Choroid plexus epithelial cell (primary cell): ENCODE measurements at regions not wholly inside any gene's neighbourhood (a gene's known extent, or its start where the extent isn't known, plus 50 kb on each side); places are given as distances from the start of the nearest gene placed in this dataset.

Experiments used
- DNase-seq: peaks from one replicate; pipeline ENCODE4 v3.0.0-alpha.2; 2010; ENCODE audit warnings: low read depth
- H3K4me3 ChIP-seq: 2 replicates; pipeline ENCODE4 v1.5.1; 2011; ENCODE audit warnings: low read depth, mild to moderate bottlenecking, control low read depth, low read length, moderate library complexity
- TF ChIP-seq, protein P1 (sequence below): conservative IDR thresholded peaks from 2 replicates; pipeline ENCODE4 v1.5.1; 2011; ENCODE audit warnings: low read depth, mild to moderate bottlenecking, control low read depth, inconsistent platforms, low read length, moderate library complexity

DNA sequence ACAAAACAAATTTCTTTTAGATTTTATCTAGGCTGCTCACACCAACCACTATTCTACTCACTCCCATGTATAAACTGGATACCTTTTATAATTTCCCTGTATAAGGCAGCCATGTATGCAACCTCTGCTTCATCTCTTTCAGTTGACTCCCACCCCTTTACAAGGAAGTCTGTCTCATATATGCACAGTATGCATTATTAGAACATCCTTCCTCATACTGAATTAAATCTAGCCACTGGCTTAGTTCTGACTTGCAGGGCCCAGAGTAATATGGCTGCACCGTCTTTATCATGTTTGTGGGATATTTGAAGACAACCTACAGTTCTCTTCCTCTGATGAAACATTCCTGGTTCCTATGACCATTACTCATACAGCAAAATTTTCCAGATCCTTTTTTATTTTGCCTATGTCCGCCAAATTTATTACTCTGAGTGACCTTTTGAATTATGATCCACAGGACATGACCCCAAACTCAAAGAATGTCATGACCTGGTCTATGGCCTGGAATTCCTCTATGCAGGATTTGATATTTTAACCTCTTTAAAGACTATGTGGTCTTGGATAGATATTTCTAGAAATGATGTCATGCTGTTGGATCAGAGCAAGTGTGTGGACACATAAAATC, 76.6 kb upstream of the ITGA1 start:
- TF ChIP-seq, protein P1, sequence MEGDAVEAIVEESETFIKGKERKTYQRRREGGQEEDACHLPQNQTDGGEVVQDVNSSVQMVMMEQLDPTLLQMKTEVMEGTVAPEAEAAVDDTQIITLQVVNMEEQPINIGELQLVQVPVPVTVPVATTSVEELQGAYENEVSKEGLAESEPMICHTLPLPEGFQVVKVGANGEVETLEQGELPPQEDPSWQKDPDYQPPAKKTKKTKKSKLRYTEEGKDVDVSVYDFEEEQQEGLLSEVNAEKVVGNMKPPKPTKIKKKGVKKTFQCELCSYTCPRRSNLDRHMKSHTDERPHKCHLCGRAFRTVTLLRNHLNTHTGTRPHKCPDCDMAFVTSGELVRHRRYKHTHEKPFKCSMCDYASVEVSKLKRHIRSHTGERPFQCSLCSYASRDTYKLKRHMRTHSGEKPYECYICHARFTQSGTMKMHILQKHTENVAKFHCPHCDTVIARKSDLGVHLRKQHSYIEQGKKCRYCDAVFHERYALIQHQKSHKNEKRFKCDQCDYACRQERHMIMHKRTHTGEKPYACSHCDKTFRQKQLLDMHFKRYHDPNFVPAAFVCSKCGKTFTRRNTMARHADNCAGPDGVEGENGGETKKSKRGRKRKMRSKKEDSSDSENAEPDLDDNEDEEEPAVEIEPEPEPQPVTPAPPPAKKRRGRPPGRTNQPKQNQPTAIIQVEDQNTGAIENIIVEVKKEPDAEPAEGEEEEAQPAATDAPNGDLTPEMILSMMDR, result no peak
- no peak overlapping the region for H3K4me3 ChIP-seq
- peak; percentile 72 for DNase-seq

DNA sequence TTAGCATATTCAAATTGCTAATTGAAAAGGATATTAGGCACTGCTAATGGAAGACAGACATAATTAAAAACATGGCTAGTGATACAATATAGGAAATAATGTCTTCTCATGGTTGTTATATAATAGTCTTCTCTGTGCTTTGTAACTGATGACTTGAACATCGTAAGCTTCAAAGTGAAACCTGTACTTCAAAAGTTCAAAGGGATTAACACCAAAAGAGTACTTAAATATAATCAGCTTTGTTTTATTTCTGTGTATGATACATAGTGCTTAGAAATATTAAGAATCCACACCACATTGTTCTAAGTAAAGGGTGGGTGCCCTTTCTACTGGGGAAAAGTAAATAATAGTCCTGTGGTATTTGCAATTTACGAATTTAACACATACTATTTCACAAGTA, 75.4 kb upstream of the ITGA1 start:
- TF ChIP-seq, protein P1, result no peak
- no peak overlapping the region for H3K4me3 ChIP-seq
- DNase-seq, result no peak

DNA sequence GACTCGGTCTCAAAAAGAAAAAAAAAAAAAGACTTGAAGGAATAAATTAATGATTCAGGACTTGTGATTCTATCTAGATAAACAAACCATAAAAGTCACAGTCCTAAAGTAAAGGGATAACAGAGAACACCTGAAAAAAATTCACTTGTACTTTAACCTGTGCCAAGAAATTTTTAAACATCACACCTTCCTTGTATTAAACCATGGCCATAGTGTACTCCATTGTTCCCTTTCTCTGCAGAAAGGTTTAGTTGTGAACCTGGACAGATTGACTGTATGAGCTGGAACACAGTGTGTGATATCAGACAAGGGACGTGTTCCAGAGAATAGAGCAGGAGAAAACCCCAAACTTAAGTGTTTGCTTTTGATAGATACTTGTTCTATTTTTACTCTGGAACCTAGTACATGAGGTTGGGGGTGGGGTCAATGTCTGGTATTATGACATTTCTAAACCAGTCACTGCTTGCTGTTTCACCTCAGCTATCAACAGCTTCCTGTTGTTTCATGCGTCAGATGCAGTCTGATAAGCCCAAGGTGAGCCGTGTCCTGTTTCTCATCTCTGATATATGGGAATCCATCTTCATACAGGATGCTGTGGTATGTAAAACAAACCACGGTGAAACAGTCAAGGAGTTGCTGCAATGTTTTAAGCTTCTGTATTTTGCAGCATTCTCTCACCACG, 62.5 kb upstream of the ITGA1 start:
- no peak overlapping the region for H3K4me3 ChIP-seq
- TF ChIP-seq, protein P1, result no peak
- DNase-seq, result peak; percentile 71

DNA sequence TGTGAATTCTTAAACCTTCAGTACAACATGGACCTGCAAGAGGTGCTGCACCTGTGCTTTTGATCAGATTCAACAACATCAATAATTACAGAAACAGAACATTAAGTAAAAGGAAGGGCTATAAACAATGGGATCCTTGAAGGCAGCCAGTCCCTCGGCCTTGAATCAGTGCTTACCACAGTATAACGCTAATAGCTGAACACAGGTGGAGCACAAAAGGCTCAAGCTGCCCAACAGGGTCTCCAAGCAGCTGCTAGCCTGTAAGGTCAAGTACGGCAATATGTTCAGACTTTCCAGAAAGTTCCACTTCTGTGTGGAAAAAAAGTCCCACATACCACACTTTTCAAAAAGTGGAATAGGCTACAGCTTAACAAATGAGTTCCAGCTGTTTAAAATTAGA, 61.9 kb upstream of the ITGA1 start:
- H3K4me3 ChIP-seq, result no peak overlapping the region
- DNase-seq, result no peak
- TF ChIP-seq, protein P1, result no peak

DNA sequence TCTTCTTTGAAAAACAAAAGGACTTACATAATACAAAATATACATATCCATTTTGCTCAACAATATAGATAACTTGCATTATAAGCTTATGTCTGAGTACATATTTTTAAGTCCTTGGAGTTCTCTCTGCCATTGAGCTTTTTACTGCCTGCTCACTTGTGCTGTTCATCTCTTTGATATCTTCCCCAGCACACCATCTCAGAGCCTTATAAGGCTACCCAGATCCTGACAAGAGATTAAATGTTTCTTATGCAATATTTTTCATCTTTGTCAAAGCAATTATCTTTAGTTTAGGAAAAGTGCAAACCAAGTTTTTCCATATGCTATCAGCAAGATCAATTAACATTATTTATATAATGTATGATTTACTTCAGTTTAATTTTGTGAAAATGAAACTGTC, 60.7 kb upstream of the ITGA1 start:
- H3K4me3 ChIP-seq, result no peak overlapping the region
- TF ChIP-seq, protein P1, result no peak
- DNase-seq, result no peak

DNA sequence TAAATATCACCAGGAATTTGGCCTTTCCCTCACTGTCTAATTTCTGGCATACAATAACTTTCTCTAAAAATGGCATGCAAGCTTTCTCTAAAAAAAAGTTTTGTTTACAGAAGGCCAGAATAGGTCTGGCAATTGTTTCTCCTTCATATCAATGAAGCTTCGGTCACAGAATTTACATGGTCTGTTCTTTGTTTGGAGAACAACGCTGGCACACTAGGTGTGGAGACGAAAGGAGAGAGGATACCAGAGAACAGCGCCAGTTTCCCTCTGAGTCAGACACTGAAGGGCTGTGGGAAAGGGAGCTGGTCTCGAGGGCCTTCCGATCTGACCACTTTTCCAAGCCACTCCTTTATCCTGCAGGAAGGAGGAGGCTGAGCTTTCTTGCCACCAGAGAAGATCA, 60.1 kb upstream of the ITGA1 start:
- H3K4me3 ChIP-seq, result no peak overlapping the region
- peak; percentile 72 for DNase-seq
- TF ChIP-seq, protein P1, result no peak

DNA sequence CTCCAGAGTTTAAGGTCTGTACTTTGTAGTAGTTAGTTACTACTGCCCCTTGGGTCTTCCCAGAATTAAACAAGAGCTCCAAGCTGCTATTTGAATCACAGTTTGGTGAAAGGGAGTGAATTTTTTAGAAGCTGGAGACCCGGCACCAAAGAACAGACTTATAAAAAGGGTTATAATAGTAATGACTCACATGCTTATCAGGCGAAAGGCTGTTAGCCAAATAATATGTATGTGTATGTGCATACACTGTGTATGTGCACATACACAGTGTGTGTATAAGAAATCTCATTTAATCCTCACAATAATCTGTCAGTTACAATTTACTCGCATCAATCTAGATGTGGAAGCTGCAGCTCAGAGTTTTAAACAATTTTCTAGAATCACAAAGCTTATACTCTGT, 59.5 kb upstream of the ITGA1 start:
- no peak overlapping the region for H3K4me3 ChIP-seq
- DNase-seq, result peak; percentile 31
- TF ChIP-seq, protein P1, result no peak
